Loucy (cell line): ENCODE measurements at regions not wholly inside any gene's neighbourhood (a gene's known extent, or its start where the extent isn't known, plus 50 kb on each side); places are given as distances from the start of the nearest gene placed in this dataset.

ENCODE experiments used
- H2AFZ ChIP-seq: fragments of 200-600 bp; sonication (generic); 2 replicates; pipeline ENCODE4 v1.6.0; 2016; ENCODE audit warnings: antibody characterized with exemption, mild to moderate bottlenecking, low read length, moderate library complexity
- H3F3A ChIP-seq: fragments of 200-600 bp; 2 replicates; pipeline ENCODE4 v1.6.0; 2016; ENCODE audit warnings: antibody characterized with exemption, low read depth, mild to moderate bottlenecking
- H3K27me3 ChIP-seq: fragments of 200-600 bp; sonication (generic); 2 replicates; pipeline ENCODE4 v1.6.1; 2014; ENCODE audit warnings: low read length, mild to moderate bottlenecking; ENCODE audit not compliant: insufficient read depth, poor library complexity, severe bottlenecking
- H3K36me3 ChIP-seq: fragments of 200-600 bp; sonication (generic); 2 replicates; pipeline ENCODE4 v1.6.1; 2016; ENCODE audit warnings: low read length; ENCODE audit not compliant: insufficient read depth
- H3K4me1 ChIP-seq: fragments of 200-600 bp; sonication (generic); 2 replicates; pipeline ENCODE4 v1.5.1; 2014; ENCODE audit warnings: low read length, mild to moderate bottlenecking; ENCODE audit not compliant: insufficient read depth, poor library complexity, severe bottlenecking
- H3K4me2 ChIP-seq: fragments of 200-600 bp; sonication (generic); 2 replicates; pipeline ENCODE4 v1.6.0; 2014; ENCODE audit warnings: antibody characterized with exemption, low read length, low read depth, mild to moderate bottlenecking; ENCODE audit not compliant: poor library complexity, severe bottlenecking
- H3K4me3 ChIP-seq: fragments of 200-600 bp; sonication (generic); 2 replicates; pipeline ENCODE4 v1.5.1; 2014; ENCODE audit warnings: low read length, mild to moderate bottlenecking, mixed read lengths; ENCODE audit not compliant: poor library complexity, severe bottlenecking
- H3K79me2 ChIP-seq: fragments of 200-600 bp; sonication (generic); 2 replicates; pipeline ENCODE4 v1.6.1; 2014; ENCODE audit warnings: low read length; ENCODE audit not compliant: insufficient read depth
- H3K9ac ChIP-seq: fragments of 200-600 bp; sonication (generic); 2 replicates; pipeline ENCODE4 v1.6.0; 2014; ENCODE audit warnings: mild to moderate bottlenecking, low read depth, low read length, moderate library complexity; ENCODE audit not compliant: poor library complexity, severe bottlenecking
- H3K9me2 ChIP-seq: fragments of 200-600 bp; sonication (generic); replicated peaks from 2 replicates; pipeline ENCODE4 v1.6.1; 2016; ENCODE audit warnings: low read depth, low read length, mixed read lengths
- H3K9me3 ChIP-seq: fragments of 200-600 bp; sonication (generic); 2 replicates; pipeline ENCODE4 v1.6.1; 2014; ENCODE audit warnings: mild to moderate bottlenecking, antibody characterized with exemption, low read length, low read depth; ENCODE audit not compliant: insufficient read depth
- H4K20me1 ChIP-seq: fragments of 200-600 bp; sonication (generic); 2 replicates; pipeline ENCODE4 v1.6.0; 2014; ENCODE audit warnings: antibody characterized with exemption, low read length, mild to moderate bottlenecking; ENCODE audit not compliant: insufficient read depth, poor library complexity, severe bottlenecking
- EZH2phosphoT487 ChIP-seq: fragments of 200-600 bp; IDR thresholded peaks from 2 replicates; pipeline ENCODE4 v1.6.1; 2018; ENCODE audit warnings: antibody characterized with exemption, mild to moderate bottlenecking, moderate library complexity, borderline replicate concordance
- TF ChIP-seq, protein P1 (sequence below): fragments of 200-600 bp; sonication (generic); conservative IDR thresholded peaks from 2 replicates; pipeline ENCODE4 v1.5.1; 2014; ENCODE audit warnings: mild to moderate bottlenecking, antibody characterized with exemption, low read length

DNA sequence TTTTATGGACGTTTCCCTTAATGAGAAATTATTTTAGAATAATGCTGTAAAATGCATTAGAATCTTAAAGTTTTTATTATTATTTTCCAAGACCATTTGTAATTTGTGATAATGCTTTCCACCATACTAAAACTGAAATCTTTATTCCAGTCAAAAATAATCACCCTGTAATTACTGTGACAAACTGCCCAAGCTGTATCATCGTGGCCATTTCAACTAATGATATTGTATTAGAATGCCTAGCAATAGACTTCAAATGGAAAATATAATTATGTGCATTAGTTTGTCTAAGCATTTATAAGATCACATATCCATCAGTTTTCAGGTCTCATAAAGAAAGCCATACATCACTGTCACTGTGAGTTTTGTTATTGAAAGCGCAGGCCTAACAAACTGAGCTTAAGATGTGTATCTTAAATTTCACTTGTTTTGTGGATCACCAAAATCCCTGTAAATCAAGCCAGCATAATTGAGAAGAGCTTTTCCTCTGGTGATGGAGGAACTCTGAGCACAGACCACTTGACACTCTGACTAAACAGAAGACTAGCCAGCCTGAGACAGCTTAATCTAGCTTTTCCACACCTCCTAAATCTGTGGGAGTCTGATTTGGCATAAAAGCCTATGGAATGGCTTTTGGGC, 1312.2 kb upstream of the ACVR2A start:
- H3K9me3 ChIP-seq, result no peaks in the 10 kb centered on the region
- no peak overlapping the region for H3K4me2 ChIP-seq
- no peaks in the 10 kb centered on the region for H3K36me3 ChIP-seq
- no peaks in the 10 kb centered on the region for H4K20me1 ChIP-seq
- TF ChIP-seq, protein P1, sequence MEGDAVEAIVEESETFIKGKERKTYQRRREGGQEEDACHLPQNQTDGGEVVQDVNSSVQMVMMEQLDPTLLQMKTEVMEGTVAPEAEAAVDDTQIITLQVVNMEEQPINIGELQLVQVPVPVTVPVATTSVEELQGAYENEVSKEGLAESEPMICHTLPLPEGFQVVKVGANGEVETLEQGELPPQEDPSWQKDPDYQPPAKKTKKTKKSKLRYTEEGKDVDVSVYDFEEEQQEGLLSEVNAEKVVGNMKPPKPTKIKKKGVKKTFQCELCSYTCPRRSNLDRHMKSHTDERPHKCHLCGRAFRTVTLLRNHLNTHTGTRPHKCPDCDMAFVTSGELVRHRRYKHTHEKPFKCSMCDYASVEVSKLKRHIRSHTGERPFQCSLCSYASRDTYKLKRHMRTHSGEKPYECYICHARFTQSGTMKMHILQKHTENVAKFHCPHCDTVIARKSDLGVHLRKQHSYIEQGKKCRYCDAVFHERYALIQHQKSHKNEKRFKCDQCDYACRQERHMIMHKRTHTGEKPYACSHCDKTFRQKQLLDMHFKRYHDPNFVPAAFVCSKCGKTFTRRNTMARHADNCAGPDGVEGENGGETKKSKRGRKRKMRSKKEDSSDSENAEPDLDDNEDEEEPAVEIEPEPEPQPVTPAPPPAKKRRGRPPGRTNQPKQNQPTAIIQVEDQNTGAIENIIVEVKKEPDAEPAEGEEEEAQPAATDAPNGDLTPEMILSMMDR, result no peak
- H3F3A ChIP-seq, result no peaks in the 10 kb centered on the region
- H3K79me2 ChIP-seq, result no peaks in the 10 kb centered on the region
- H3K9ac ChIP-seq, result no peak overlapping the region
- no peaks in the 10 kb centered on the region for H3K27me3 ChIP-seq
- H3K4me1 ChIP-seq, result no peaks in the 10 kb centered on the region
- H2AFZ ChIP-seq, result no peak overlapping the region
- no peak overlapping the region for H3K4me3 ChIP-seq
- H3K9me2 ChIP-seq, result no peaks in the 10 kb centered on the region

DNA sequence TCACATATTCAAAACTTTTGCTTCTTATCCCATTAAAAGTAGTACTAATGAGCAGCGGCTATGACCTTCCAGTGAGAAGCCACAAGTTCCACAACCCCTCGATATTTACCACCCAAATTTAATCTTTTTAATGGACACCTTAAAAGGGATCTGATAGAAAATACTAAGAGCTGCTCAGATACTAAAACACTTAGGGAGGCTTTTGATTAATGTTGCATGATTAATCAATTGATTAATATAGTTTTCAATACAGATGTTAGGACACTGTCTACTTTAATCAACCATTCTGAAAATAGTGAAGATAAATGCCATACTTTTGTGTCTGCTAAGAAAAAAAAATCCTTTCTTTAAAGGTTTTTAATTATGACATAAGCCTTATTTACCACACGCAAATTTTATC, 1312.8 kb upstream of the ACVR2A start:
- Histone ChIP-seq H3K9ac (no peak overlapping the region), H3K4me2 (no peak overlapping the region), H3K4me3 (no peak overlapping the region), H3K27me3 (no peaks in the 10 kb centered on the region), H4K20me1 (no peaks in the 10 kb centered on the region), H3K79me2 (no peaks in the 10 kb centered on the region), H3K36me3 (no peaks in the 10 kb centered on the region), H2AFZ (no peak overlapping the region), H3K9me3 (no peaks in the 10 kb centered on the region), H3K4me1 (no peaks in the 10 kb centered on the region), H3K9me2 (no peaks in the 10 kb centered on the region), H3F3A (no peaks in the 10 kb centered on the region)
- TF ChIP-seq, protein P1, result no peak
- no peak for TF ChIP-seq EZH2phosphoT487

DNA sequence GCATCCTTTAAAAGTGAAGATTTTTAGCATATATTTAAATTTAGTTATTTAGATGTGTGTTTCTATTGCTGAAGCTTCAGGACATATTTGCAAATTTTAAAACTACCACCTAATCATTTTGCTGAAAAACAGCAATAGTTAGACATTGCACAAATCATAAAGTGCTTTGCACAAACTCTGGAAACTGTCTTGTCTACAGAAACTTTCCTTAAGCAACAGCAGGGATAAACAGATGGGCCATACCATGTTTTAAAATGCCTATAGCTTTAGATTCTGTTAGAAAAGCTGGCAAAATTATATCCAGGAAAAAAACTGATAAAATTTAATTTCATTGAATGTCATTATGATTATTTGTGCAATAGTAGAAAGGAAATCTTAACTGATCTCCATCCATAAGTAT, 1313.9 kb upstream of the ACVR2A start:
- Histone ChIP-seq H3K9me2 (no peaks in the 10 kb centered on the region), H3F3A (no peaks in the 10 kb centered on the region), H3K9ac (no peak overlapping the region), H4K20me1 (no peaks in the 10 kb centered on the region), H3K4me3 (no peak overlapping the region), H3K36me3 (no peaks in the 10 kb centered on the region), H3K4me2 (no peak overlapping the region), H3K79me2 (no peaks in the 10 kb centered on the region), H3K4me1 (no peaks in the 10 kb centered on the region), H3K9me3 (no peaks in the 10 kb centered on the region), H2AFZ (no peak overlapping the region), H3K27me3 (no peaks in the 10 kb centered on the region)
- no peak for TF ChIP-seq EZH2phosphoT487
- TF ChIP-seq, protein P1, result no peak
